ENCODE measurements at regions not wholly inside any gene's neighbourhood (a gene's known extent, or its start where the extent isn't known, plus 50 kb on each side); places are given as distances from the start of the nearest gene placed in this dataset.

DNA sequence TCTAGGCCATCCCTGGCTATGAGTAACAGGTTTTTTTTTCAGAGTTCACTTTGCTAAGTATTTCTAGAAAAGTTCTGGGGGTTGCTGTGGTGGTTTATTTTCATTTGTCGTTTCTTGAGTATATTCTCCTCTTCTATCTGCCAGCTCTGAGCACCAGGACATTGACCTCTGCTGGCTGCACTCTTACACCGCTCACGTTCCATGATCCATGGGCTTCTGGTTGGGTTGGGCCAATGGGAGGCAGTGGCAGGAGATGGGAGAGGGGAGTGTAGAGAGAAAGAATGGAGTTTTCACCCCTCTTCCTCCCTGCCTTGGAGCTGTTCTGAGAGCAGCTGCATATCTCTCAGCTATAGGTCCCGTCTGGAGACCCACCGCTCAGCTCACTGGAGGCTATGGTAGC lies 161.0 kb upstream of the ATXN1 start:
- TF ChIP-seq KDM5A (IDR thresholded peaks at IDR 0.05): no peak
- TF ChIP-seq BHLHE40 (IDR thresholded peaks at IDR 0.05; ENCODE audit: low read depth, low read length): no peak
- TF ChIP-seq CEBPB (IDR thresholded peaks at IDR 0.05): no peak
- TF ChIP-seq MAX (IDR thresholded peaks at IDR 0.05): no peak
- no peak for TF ChIP-seq ZFP36 (IDR thresholded peaks at IDR 0.05; ENCODE audit: borderline replicate concordance, partially characterized antibody)
